Skeletal muscle cell (primary cell): ENCODE measurements at regions not wholly inside any gene's neighbourhood (a gene's known extent, or its start where the extent isn't known, plus 50 kb on each side); places are given as distances from the start of the nearest gene placed in this dataset.

Experiments used
- DNase-seq: peaks from one replicate; pipeline ENCODE4 v3.0.0-alpha.2; 2010; ENCODE audit warnings: low read depth
- H3K4me3 ChIP-seq: 2 replicates; pipeline ENCODE4 v1.5.1; 2011; ENCODE audit warnings: low read depth, mild to moderate bottlenecking, control low read depth, low read length, moderate library complexity

DNA sequence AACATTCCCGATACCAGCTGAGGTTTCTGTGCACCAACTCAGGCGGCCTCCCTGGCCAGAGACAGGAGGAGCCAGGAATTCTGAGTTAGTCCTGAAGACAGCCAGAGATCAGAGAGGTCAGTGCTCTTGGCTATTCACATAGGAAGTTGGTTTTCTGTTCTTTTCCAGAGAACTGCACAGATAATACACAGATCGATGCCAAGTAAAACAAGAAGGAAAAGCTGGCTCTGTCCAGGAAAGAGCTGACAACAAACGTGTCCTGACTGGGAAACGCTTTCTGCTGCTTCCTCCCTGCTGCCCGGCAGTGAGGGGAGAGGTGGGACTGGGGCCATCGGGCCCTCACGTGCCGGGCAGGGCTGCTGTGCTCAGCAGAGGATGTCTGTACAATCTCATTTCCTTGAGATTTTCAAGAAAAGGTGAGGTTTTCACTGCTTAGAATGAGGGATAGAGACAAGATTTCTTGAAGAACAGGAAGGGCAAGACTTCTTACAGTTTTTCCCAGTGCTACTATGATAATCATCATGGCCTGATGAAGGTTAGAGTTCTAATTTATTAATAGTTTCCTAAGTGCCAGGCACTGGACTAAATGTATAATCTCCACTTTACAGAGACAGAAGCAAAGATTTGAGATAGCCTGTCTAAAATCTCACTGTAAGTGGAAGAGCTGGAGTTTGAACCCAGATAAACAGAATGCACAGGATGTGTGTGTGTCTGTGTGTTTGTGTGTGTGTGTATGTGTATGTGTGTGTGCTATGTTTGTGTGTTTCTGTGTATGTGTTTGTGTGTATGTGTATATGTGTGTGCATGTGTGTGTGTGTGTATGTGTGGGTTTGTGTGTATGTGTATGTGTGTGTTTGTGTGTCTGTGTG, 211.0 kb upstream of the RAB4A start:
- peak; percentile 10 for DNase-seq
- H3K4me3 ChIP-seq = no peak overlapping the region

GRCh38 chr1:229062135-229062534, 208.8 kb upstream of the RAB4A start:
- no peak for DNase-seq
- no peak overlapping the region for H3K4me3 ChIP-seq

DNA sequence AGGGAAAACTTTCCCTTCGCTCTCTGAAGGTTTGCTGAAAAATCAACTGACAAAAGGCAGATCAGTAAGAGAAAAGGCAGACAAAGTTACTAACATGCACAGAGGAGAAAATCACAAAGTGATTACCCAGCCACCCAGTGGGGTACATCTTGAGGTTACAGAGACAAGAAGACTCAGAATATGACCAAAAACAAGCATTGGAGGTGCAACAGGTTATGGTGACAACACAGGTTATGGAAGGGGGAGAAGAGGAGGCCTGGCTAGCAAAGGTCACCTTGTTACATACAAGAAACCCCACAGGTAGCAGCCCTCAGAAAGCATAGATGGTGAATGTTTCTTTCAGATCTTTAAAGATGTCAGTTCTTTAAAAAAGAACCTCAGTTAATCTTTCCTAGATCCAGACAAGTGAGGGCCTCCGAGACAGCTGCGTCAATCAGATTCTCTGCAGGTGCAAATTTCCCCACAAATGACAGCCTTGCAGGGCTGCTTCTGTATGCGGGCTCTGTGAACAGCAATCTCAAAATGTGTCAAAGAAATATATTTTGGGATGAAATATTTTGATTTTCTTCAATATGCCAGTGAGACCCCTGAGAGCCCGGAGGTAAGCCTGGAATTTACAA, 207.6 kb upstream of the RAB4A start:
- DNase-seq = no peak
- H3K4me3 ChIP-seq = no peak overlapping the region

GRCh38 chr1:229064320-229065168, 206.4 kb upstream of the RAB4A start:
- H3K4me3 ChIP-seq = no peak overlapping the region
- no peak for DNase-seq

- H3K4me3 ChIP-seq = no peak overlapping the region
- no peak for DNase-seq
Measured at GRCh38 chr1:229065613-229066012, 205.3 kb upstream of the RAB4A start.

- H3K4me3 ChIP-seq = no peak overlapping the region
- no peak for DNase-seq
Measured at GRCh38 chr1:229066591-229066990, 204.3 kb upstream of the RAB4A start.

DNA sequence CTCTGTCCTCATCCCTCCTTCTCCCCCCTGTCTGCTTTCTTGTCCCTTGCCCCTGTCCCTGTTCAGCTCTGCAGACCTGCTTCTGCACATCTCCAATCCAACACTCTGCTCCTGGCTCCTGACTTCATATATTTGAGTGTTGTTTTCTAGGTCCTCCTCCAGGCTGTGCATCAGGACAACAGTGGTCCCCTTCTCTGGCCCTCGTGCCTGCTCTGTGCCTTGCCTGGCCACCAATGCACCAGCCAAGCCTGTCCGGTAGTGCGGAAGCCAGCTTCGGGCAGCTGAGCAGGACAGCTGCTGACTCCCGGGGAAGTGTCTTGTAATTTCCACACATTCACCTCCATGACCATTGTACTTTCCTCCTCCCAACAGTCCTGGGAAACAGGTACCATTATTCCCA, 203.4 kb upstream of the RAB4A start:
- no peak overlapping the region for H3K4me3 ChIP-seq
- no peak for DNase-seq

DNA sequence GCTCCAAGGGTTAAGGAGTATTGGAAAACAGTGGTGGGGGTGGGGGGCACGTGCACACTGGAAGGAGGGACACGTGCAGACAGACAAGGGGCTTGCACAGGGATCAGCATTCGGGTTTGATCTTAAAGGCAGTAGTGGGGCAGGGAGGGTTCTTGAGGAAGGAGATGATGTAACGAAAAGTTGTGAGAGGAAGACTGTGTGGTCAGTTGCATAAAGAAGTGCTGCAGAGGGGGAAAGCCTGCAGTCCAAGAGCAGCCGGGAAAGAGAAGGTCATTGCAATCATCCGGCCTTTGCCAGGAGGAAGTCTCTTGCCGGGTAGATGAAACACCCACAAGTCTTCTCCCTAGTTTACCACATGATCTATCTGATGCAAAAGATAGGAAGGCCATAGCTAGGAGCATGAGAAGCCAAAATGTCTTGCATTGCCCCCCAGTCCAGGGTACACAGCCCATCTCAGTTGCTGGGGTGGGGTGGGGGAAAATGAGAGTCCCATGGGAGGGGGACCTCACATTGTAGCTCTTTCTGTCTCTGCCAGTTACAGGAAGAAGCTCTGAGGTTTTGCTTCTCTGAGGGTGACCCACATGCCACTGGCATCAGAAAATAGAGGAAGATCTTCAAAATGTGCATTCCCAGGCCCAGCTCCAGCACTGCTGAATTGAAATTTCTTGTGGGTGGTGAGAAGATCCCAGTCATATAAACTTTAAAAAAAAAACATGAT, 202.5 kb upstream of the RAB4A start:
- no peak overlapping the region for H3K4me3 ChIP-seq
- DNase-seq = no peak

- H3K4me3 ChIP-seq = no peak overlapping the region
- no peak for DNase-seq
Measured at GRCh38 chr1:229069176-229069575, 201.7 kb upstream of the RAB4A start.

DNA sequence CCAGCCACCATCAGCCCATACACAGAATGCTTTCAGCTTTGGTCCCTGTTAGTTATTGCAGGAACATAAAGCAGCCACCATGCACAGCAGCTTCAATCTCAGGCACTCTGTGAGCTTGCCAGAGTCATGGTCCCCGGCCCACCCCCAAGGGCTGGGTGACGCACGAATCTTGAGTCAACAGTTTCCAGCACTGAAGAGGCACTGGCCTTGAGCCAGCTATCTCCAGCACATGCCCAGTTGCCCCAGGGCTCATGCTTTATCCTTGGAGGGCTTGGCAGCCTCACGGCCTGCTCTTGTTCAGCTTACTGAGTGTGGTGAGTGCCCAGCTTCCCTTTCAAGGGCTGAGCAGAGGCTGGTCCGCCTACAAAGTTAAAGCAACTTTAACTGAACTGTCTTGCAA, 200.7 kb upstream of the RAB4A start:
- no peak for DNase-seq
- no peak overlapping the region for H3K4me3 ChIP-seq

GRCh38 chr1:229073251-229073650, 197.7 kb upstream of the RAB4A start:
- DNase-seq = no peak
- no peak overlapping the region for H3K4me3 ChIP-seq

GRCh38 chr1:229075217-229075616, 195.7 kb upstream of the RAB4A start:
- no peak for DNase-seq
- H3K4me3 ChIP-seq = no peak overlapping the region

DNA sequence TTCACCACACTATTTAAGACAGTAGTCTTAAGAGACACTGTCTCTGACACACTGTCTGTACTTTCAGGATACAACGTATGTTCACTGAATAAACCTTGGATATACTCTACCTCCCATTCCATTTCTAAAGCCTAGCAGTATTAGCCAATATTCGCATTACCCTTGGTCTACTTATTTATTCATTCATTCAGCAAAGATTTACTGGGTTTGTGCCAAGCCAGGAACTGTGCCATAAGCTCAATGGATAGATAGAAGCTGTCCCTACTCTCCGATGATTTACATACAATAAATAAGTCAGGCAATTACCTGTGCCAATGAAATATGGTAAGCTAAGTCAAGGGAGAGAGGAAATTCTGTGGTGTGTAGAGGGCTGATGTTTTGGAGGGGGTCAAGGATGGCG, 195.2 kb upstream of the RAB4A start:
- DNase-seq = no peak
- H3K4me3 ChIP-seq = no peak overlapping the region

DNA sequence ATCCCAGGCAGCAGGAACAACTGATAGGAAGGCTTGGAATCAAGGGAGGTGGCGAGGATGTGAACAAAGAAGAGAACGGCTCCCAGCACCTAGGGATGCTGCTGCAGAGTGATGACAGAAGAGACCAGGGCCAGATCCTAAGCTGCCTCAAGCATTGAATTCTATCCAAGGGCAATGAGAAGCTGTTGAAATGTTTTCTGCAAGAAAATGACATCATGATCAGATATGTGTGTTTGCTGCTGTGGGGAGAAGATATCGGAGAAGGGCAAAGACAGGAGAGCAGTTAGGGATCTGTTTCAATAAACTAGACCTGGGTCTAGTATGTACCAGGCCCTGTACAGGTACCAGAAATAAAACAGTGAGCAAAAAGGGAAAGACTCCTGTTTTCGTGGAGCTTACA, 194.7 kb upstream of the RAB4A start:
- no peak for DNase-seq
- H3K4me3 ChIP-seq = no peak overlapping the region

DNA sequence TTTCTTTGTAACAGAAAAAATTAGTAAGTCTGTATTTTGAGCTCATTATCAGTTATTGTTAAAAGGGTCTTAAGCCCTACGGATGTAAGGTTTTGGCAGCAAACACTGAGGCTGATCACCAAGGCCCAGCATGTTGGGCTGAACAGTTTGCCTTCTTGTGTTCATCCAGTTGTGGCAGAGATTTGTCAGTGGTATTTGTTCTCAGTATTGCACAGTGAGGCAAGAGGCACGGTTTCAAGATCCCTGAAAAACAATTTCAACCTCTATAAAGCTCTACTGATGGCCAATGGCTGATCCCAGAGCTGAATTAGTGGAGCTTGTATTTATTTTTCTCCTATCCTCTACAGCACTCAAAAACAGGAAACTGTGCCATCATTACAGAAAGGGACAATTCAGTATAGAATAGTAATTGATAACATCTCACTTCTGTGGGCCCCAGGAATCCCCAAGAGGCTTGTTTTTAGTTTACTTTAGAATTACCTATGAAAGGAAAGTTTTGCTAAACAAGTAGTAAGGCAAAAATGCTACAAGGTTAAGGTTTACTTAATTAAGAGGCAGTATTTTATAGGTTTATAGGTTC, 191.8 kb upstream of the RAB4A start:
- no peak for DNase-seq

GRCh38 chr1:229080361-229080760, 190.6 kb upstream of the RAB4A start:
- no peak for DNase-seq

More for the DNA sequence above, 191.8 kb upstream of the RAB4A start:
- no peak overlapping the region for H3K4me3 ChIP-seq

DNA sequence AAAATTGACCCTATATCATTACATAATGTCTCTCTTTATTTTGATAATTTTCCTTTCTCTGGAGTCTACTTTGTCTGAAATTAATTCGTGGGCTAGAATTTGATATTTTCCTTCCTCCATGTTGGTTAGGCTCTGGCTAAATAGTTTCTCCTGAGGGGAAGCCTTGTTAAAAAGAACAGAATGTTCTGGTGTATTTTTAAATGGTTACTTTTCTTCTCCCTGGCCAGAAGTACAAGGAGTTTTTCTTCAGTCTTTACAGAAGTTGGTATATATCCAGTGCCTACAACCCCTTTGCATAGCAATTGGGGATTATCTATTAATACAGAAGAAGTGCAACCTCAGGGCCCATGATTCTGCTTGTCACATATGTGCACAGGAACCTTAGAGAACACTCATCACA, 185.6 kb upstream of the RAB4A start:
- H3K4me3 ChIP-seq = no peak overlapping the region
- no peak for DNase-seq

More at GRCh38 chr1:229080361-229080760, 190.6 kb upstream of the RAB4A start:
- no peak overlapping the region for H3K4me3 ChIP-seq

GRCh38 chr1:229086091-229086490, 184.8 kb upstream of the RAB4A start:
- no peak overlapping the region for H3K4me3 ChIP-seq
- DNase-seq = no peak

DNA sequence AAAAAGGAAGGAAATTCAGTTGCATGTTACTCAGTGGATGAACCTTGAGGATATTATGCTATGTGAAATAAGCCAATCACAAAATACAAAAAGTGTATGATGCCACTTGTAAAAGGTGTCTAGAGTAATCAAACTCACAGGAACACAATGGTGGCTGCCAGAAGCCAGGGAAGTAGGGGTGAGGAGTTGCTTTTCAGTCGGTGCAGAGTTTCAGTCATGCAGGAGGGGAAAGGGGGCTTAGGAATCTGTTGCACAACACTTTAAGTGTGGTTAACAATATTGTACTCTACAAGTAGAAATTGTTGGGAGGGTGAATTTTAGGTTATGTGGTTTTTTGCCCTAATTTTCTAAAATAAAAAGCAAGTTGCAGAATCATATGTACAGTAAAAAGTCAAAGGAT, 184.2 kb upstream of the RAB4A start:
- no peak for DNase-seq
- no peak overlapping the region for H3K4me3 ChIP-seq
